ENCODE measurements at regions not wholly inside any gene's neighbourhood (a gene's known extent, or its start where the extent isn't known, plus 50 kb on each side); places are given as distances from the start of the nearest gene placed in this dataset.

DNA sequence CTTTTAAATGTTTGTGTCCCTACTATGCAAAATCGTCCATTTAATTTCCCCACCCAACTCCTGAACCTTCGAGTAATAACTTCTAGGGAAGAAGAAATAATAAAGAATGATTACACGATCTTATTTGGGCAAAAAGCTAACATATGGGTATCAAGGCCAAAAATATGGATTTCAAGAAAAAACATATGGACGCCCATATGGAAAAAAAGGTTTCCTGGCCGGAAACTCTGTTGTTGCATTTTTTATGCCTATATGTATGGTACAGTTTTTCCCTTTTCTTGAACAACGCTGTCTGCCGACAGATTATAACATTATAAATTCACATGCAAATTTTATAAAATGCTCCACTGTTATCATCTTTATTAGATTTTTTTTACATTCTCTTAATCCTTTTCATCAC, 167.6 kb upstream of the ESRRG start:
- H3K4me3 Mint-ChIP-seq, result no peak overlapping the region
- H3K27ac Mint-ChIP-seq, result no peak overlapping the region
- no peak for DNase-seq
- H3K4me1 Mint-ChIP-seq (ENCODE audit: low read depth), result no peaks in the 10 kb centered on the region
- no peaks in the 10 kb centered on the region for H3K36me3 Mint-ChIP-seq (ENCODE audit: insufficient read depth in 2 of 2)
- peaks cover 0 to 6% of the 10 kb centered on the region in 2 donors for H3K9me3 Mint-ChIP-seq
- H3K27me3 Mint-ChIP-seq (ENCODE audit: low read depth), result no peaks in the 10 kb centered on the region
- ATAC-seq (replicated peaks in 1 of 2), result no peak

- Mint-ChIP-seq H3K27ac (no peak overlapping the region), H3K27me3 (ENCODE audit: low read depth) (no peaks in the 10 kb centered on the region), H3K9me3 (peaks cover 0 to 9% of the 10 kb centered on the region in 2 donors), H3K4me1 (ENCODE audit: low read depth) (no peaks in the 10 kb centered on the region), H3K36me3 (ENCODE audit: insufficient read depth in 2 of 2) (no peaks in the 10 kb centered on the region), H3K4me3 (no peak overlapping the region)
- ATAC-seq (replicated peaks in 1 of 2) (no peak), DNase-seq (no peak)
Measured at GRCh38 chr1:216888731-216889130, 165.5 kb upstream of the ESRRG start.

DNA sequence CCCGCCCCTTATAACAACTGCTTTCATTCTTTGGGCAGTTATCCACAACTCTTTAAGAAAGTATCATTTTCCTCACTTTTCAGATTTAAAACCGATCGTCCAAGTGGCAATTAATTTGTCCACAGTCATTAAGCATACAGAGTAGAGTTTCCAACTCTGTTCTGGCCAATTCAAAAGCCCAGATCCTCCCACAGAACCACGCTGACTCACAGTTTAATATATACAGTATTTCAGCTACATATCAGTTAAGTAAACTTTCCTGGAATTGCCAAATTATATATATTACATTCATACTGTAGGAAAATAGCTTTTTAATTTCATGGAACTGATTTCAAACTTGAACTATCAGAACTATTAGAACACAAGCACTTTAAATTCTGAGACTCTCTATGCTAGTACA, 163.8 kb upstream of the ESRRG start:
- H3K4me1 Mint-ChIP-seq (ENCODE audit: low read depth), result no peaks in the 10 kb centered on the region
- H3K4me3 Mint-ChIP-seq, result no peak overlapping the region
- DNase-seq (no peak), ATAC-seq (replicated peaks in 1 of 2) (no peak)
- H3K9me3 Mint-ChIP-seq, result peaks cover 0 to 9% of the 10 kb centered on the region in 2 donors
- no peaks in the 10 kb centered on the region for H3K36me3 Mint-ChIP-seq (ENCODE audit: insufficient read depth in 2 of 2)
- no peak overlapping the region for H3K27ac Mint-ChIP-seq
- H3K27me3 Mint-ChIP-seq (ENCODE audit: low read depth), result no peaks in the 10 kb centered on the region

DNA sequence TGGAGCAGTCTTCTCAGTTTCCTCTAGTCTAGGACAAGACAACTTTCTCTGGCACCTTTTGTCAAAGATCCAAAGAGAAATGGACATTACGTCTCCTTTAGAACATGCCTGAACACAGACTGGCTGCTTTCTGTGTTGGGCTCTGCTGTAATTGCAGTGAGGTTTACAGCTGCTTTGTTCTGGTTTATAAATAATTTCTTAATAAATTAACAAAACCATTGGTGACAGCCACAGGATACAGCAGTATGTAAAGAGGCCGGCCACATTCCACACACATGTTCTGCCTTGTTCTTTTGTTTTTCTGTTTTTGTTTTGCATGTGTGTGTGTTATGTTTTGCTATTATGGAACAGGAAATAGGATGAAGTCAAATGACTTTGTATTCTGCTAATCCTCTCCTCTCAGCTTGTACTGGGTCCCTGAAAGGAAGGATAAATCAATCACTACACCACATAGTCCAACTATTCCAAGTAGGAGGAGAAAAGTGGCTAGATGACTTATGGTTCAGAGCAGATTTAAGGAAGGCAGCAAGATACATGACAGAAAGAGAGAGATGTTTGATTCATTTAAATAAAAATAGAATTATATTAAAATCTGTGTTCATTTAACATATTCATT, 161.5 kb upstream of the ESRRG start:
- Mint-ChIP-seq H3K9me3 (peaks cover 0 to 6% of the 10 kb centered on the region in 2 donors), H3K4me3 (no peak overlapping the region), H3K27ac (no peak overlapping the region), H3K36me3 (ENCODE audit: insufficient read depth in 2 of 2) (no peaks in the 10 kb centered on the region), H3K4me1 (ENCODE audit: low read depth) (no peaks in the 10 kb centered on the region), H3K27me3 (ENCODE audit: low read depth) (no peaks in the 10 kb centered on the region)
- ATAC-seq (replicated peaks in 1 of 2), result no peak
- no peak for DNase-seq

DNA sequence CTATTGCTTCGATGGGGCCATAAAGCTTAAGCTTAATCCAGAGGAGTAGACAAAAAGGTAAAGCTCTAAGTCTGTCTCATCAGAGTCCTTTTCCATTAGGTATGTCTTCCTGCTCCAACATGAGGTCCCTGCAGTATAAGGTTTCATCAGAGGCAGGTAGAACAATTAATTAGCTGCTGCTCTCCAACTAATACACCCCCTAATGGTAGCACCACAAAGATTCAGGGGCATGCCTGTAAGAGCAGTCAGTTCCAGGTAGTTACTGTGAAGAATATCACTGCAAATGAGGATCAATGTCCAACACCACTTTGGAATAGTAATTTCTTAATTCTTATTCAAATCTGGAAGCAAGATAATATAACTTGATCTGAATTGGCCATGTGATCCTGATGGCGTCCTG, 160.3 kb upstream of the ESRRG start:
- Mint-ChIP-seq H3K4me1 (ENCODE audit: low read depth) (no peaks in the 10 kb centered on the region), H3K4me3 (no peak overlapping the region)

GRCh38 chr1:216881695-216882094, 158.5 kb upstream of the ESRRG start:
- DNase-seq, result no peak
- no peak for ATAC-seq (replicated peaks in 1 of 2)
- peaks cover 2 to 7% of the 10 kb centered on the region in 2 donors for H3K9me3 Mint-ChIP-seq
- no peaks in the 10 kb centered on the region for H3K4me1 Mint-ChIP-seq (ENCODE audit: low read depth)
- H3K27me3 Mint-ChIP-seq (ENCODE audit: low read depth), result no peaks in the 10 kb centered on the region
- H3K27ac Mint-ChIP-seq, result no peak overlapping the region
- no peak overlapping the region for H3K4me3 Mint-ChIP-seq
- no peaks in the 10 kb centered on the region for H3K36me3 Mint-ChIP-seq (ENCODE audit: insufficient read depth in 2 of 2)

More for the DNA sequence above, 160.3 kb upstream of the ESRRG start:
- Mint-ChIP-seq H3K27me3 (ENCODE audit: low read depth) (no peaks in the 10 kb centered on the region), H3K27ac (no peak overlapping the region), H3K36me3 (ENCODE audit: insufficient read depth in 2 of 2) (no peaks in the 10 kb centered on the region), H3K9me3 (peaks cover 0 to 3% of the 10 kb centered on the region in 2 donors)
- no peak for DNase-seq
- ATAC-seq (replicated peaks in 1 of 2), result no peak

DNA sequence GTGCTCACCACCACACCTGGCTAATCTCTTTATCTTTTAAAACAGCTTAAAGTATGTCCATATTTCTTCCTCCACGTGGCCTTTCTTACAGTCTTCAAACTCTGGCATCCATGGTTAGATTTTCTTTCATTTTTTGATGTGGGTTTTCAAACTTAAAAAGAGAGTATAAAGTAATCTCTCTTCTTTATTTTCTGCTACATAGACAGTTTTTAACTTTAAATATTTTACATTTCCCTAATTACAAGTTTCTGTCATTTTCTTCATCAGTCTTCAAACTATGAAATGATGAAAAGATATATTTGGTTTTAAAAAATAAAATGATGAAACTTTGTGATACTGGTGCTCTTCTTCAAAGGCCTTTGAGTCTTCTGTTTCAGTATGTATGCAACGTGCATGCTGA, 143.5 kb upstream of the ESRRG start:
- DNase-seq (no peak), ATAC-seq (replicated peaks in 1 of 2) (no peak)
- Mint-ChIP-seq H3K27me3 (ENCODE audit: low read depth) (no peaks in the 10 kb centered on the region), H3K36me3 (ENCODE audit: insufficient read depth in 2 of 2) (peaks cover 0 to 1% of the 10 kb centered on the region in 2 donors), H3K9me3 (peaks cover 2 to 4% of the 10 kb centered on the region in 2 donors), H3K4me1 (ENCODE audit: low read depth) (no peaks in the 10 kb centered on the region), H3K4me3 (no peak overlapping the region), H3K27ac (no peak overlapping the region)

DNA sequence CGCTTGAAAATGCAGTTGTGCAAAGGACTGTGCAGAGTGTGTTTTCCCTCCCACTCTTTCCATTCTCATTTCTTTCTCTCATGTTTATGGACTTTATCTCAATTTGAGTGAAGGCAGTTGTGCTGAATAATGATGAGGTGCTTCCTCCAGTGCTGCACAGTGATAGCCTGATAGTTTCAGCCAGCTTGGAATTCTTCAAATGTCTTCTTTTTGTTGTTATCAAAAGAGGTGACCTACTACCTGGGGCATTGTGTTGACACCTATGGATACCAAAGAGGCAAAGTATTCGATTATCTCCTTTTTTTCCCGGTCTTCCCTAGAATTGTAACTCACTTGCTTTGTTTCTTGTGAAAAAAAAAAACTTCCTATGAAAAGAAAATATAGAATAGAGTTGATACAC, 132.6 kb upstream of the ESRRG start:
- H3K9me3 Mint-ChIP-seq, result peaks cover 8 to 9% of the 10 kb centered on the region in 2 donors
- H3K4me1 Mint-ChIP-seq (ENCODE audit: low read depth), result no peaks in the 10 kb centered on the region
- no peak overlapping the region for H3K27ac Mint-ChIP-seq

DNA sequence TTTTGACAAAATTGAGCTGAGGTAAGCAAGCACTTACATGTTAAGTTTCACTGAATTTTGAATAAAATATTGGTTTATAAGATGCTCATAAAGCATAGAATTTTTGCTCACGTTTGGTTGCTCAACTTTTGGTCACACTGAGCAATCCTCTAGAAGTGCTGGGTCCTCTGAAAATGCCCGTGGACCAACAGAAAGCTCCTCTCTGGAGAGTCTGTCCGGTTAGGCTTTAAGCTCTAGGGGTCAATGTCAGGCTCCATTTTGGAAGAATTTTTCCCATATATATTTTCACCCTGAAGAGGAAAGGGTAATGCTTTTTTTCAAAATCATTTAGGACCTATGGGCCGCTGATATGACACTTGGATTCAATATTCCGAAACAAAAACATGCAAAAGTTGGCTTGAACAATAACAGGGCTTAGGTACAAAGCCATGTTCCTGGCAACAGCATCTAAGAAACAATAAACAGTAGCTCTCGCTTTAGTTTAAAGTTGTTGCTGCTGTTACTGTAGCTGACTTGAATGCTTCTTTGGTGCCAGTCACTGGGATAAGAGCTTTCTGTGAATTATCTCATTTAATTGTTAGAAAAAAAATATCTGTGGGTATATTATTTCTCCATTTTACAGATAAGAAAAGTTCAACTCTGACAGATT, 131.7 kb upstream of the ESRRG start:
- DNase-seq, result no peak
- H3K4me1 Mint-ChIP-seq (ENCODE audit: low read depth), result no peaks in the 10 kb centered on the region
- H3K27me3 Mint-ChIP-seq (ENCODE audit: low read depth), result no peaks in the 10 kb centered on the region
- H3K36me3 Mint-ChIP-seq (ENCODE audit: insufficient read depth in 2 of 2), result no peaks in the 10 kb centered on the region
- ATAC-seq (replicated peaks in 1 of 2), result no peak
- no peak overlapping the region for H3K4me3 Mint-ChIP-seq
- H3K27ac Mint-ChIP-seq, result no peak overlapping the region
- H3K9me3 Mint-ChIP-seq, result peaks cover 6 to 8% of the 10 kb centered on the region in 2 donors

More for the DNA sequence above, 132.6 kb upstream of the ESRRG start:
- DNase-seq (no peak), ATAC-seq (replicated peaks in 1 of 2) (no peak)
- Mint-ChIP-seq H3K27me3 (ENCODE audit: low read depth) (no peaks in the 10 kb centered on the region), H3K36me3 (ENCODE audit: insufficient read depth in 2 of 2) (no peaks in the 10 kb centered on the region), H3K4me3 (no peak overlapping the region)

DNA sequence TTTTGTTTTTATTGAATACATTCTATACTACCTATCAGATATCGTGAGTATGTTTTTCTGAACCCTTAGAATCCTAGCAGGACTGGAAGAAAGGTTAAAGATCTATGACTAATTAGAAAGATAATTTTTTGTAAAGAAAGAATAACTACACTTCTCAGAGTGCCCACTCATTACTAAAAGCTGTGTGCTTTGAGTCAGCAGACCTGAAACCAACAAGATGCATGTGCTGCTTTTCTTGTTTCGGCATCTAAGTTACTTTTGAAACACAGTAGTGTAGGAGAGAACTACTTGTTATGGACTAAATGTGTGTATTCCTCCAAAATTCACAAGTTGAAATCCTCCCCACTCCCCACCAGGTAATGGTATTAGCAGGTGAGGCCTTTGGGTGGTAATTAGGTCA, 127.8 kb upstream of the ESRRG start:
- no peak overlapping the region for H3K4me3 Mint-ChIP-seq
- H3K36me3 Mint-ChIP-seq (ENCODE audit: insufficient read depth in 2 of 2), result no peaks in the 10 kb centered on the region

DNA sequence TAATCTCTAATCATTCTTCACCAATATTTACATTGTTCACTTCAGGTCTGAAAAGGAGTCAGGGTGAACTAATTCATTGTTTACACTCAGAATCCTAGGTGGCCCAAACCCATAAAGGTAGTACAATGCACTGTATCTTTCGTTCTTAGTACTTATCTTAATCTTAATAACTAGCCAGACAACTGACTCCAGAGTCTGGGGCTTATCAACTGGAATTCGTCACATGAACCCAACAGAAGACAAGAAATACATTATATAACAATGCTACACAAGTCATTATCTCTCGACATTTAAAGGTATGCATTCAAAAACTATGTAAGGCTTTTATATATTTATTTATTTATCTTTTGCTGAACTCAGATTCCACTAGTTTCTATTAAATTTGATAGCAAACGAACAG, 125.9 kb upstream of the ESRRG start:
- Mint-ChIP-seq H3K36me3 (ENCODE audit: insufficient read depth in 2 of 2) (no peaks in the 10 kb centered on the region), H3K4me1 (ENCODE audit: low read depth) (no peaks in the 10 kb centered on the region), H3K27me3 (ENCODE audit: low read depth) (no peaks in the 10 kb centered on the region), H3K27ac (no peak overlapping the region), H3K4me3 (no peak overlapping the region), H3K9me3 (peaks cover 5 to 11% of the 10 kb centered on the region in 2 donors)
- DNase-seq (no peak), ATAC-seq (replicated peaks in 1 of 2) (no peak)

More for the DNA sequence above, 127.8 kb upstream of the ESRRG start:
- H3K4me1 Mint-ChIP-seq (ENCODE audit: low read depth), result no peaks in the 10 kb centered on the region
- DNase-seq (no peak), ATAC-seq (replicated peaks in 1 of 2) (no peak)
- no peaks in the 10 kb centered on the region for H3K27me3 Mint-ChIP-seq (ENCODE audit: low read depth)
- peaks cover 8% of the 10 kb centered on the region in 2 donors for H3K9me3 Mint-ChIP-seq
- H3K27ac Mint-ChIP-seq, result no peak overlapping the region

- ATAC-seq (replicated peaks in 1 of 2), result no peak
Measured at GRCh38 chr1:216847397-216848036, 124.3 kb upstream of the ESRRG start.

GRCh38 chr1:216846339-216846738, 123.1 kb upstream of the ESRRG start:
- Mint-ChIP-seq H3K27me3 (ENCODE audit: low read depth) (no peaks in the 10 kb centered on the region), H3K27ac (no peak overlapping the region), H3K4me3 (no peak overlapping the region), H3K9me3 (peaks cover 0 to 5% of the 10 kb centered on the region in 2 donors), H3K36me3 (ENCODE audit: insufficient read depth in 2 of 2) (no peaks in the 10 kb centered on the region), H3K4me1 (ENCODE audit: low read depth) (no peaks in the 10 kb centered on the region)
- ATAC-seq (replicated peaks in 1 of 2) (no peak), DNase-seq (no peak)

More at GRCh38 chr1:216847397-216848036, 124.3 kb upstream of the ESRRG start:
- Mint-ChIP-seq H3K4me1 (ENCODE audit: low read depth) (no peaks in the 10 kb centered on the region), H3K27me3 (ENCODE audit: low read depth) (no peaks in the 10 kb centered on the region), H3K27ac (no peak overlapping the region), H3K4me3 (no peak overlapping the region), H3K9me3 (peaks cover 2 to 7% of the 10 kb centered on the region in 2 donors), H3K36me3 (ENCODE audit: insufficient read depth in 2 of 2) (no peaks in the 10 kb centered on the region)
- no peak for DNase-seq

All from activated T-cell treated with anti-CD3 and anti-CD28 coated beads, Interleukin-2, amount 50 U/mL, for 72 hours (primary cell).